HG03565 (cell line): ENCODE measurements at regions not wholly inside any gene's neighbourhood (a gene's known extent, or its start where the extent isn't known, plus 50 kb on each side); places are given as distances from the start of the nearest gene placed in this dataset.

Experiments
- ATAC-seq: cut with Tn5 transposase; IDR thresholded peaks from one replicate; pipeline ENCODE4 v1.9.1; 2021; ENCODE audit warnings: mild to moderate bottlenecking, moderate library complexity; ENCODE audit not compliant: unreplicated experiment

DNA sequence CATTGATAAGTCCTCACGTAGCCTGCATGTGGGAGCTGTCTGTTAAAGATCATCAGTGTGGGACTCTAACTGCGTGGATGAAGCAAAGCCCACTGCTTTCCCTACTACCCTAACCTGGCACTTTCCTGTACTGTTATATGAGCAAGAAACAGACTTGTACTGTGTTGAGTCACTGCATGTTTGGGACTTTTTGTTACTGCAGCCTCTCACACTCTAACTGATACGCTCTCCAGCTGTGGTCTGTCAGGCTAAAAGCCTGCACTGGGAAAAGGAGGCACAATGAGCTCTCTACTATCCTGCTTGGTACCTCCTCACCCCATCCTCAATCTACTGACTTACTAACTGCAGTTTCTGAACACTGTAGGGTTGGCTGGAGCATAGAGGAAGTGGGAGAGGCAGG lies 93.7 kb upstream of the PLET1 start:
- no peak for ATAC-seq

- no peak for ATAC-seq
Observed at GRCh38 chr11:112355726-112356125, 95.1 kb upstream of the PLET1 start.

GRCh38 chr11:112357488-112357887 lies 96.8 kb upstream of the PLET1 start:
- no peak for ATAC-seq

GRCh38 chr11:112361396-112361795 lies 100.7 kb upstream of the PLET1 start:
- ATAC-seq = no peak

DNA sequence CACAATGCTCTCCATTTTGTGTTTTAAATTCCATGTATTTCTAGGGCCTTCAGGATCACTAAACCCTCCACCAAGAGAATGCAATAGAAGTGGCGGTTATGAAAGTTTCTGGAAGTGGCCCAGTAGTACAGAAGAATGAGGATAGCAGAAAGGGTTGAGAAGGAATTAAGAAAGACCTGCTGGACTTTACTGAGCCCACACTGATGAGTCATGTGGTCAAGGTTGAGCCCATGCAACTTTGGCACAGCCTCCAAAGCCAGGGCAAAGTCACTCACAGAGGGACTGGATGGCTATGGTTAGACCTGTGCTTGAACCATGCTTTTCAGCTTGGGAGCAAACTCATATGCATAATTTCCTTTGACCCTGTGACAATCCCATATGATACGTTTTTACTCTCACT lies 102.9 kb upstream of the PLET1 start:
- ATAC-seq = no peak

GRCh38 chr11:112364962-112365481 lies 104.4 kb upstream of the PLET1 start:
- ATAC-seq = no peak

GRCh38 chr11:112366012-112366411 lies 105.4 kb upstream of the PLET1 start:
- no peak for ATAC-seq

- ATAC-seq = no peak
Observed at GRCh38 chr11:112366777-112367176, 106.1 kb upstream of the PLET1 start.

DNA sequence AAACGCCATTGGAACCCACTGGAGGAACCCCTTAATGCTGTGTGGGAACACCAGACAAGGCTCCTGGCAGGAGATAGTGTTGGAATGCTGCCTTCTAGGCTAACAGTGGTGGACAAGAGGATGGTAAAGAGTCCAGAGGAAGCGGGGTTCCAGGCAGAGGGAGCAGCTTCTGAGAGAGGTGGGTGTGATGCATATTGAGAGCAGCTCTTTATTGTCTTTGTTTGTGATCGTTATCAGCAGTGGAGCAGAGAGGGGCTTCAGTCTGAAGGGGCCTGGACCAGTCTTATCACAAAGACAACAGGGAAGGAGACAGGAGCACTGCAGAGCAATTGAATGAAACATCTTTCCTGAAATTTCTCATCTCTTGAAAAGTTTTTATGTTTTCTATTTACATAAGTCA lies 106.8 kb upstream of the PLET1 start:
- no peak for ATAC-seq

- ATAC-seq = no peak
Observed at GRCh38 chr11:112367895-112368294, 107.2 kb upstream of the PLET1 start.

DNA sequence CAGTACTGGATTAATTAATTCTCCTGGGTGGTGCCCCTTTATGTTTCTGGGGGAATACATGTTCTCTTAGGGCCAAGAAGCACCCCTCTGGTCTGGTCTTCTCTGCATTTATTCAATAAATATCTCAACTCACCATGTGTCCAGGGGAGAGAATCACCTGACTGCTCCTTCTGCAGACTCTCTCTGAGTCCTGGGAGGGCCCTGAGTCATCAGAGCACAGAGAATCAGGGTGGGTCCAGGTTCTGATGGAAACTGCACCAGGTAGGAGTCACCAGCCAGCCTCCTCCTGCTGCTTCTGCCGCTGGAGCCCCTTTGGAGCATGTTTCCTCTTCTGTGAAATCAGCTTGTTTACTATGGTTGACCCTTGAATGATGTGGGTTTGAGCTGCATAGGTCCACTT lies 107.7 kb upstream of the PLET1 start:
- no peak for ATAC-seq

- ATAC-seq = no peak
Observed at GRCh38 chr11:112369374-112369773, 108.7 kb upstream of the PLET1 start.

GRCh38 chr11:112369916-112370315 lies 109.3 kb upstream of the PLET1 start:
- no peak for ATAC-seq

DNA sequence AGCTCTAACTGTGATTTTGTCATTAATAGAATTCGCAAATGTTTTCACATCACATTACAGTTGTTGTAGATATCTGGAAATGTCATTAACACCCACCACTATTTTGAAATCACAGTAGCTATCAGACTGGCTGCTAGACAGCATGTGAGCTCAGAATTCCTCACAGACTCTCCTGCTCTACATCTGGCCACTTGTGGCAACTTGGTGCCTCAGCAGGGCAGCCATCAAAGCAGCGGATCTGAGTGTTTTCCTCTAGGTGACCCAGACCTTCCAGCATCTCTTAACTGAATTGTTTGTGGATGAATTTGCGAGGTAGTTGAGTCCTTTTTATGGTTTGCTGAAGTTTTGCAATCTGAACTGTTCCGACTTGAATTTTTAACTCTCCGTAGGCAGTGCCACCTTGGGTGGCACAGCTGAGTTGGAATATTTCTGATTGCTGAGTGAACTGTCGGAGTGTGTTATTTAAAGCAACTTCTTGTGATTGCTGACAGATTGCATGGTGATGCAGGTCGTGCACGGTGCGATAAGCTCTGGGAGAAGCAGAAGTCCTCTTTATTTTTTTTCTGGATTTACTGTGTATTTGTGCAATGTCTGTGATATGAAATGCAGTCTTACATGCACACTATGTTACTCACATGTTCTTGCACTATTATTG lies 114.0 kb upstream of the PLET1 start:
- no peak for ATAC-seq

DNA sequence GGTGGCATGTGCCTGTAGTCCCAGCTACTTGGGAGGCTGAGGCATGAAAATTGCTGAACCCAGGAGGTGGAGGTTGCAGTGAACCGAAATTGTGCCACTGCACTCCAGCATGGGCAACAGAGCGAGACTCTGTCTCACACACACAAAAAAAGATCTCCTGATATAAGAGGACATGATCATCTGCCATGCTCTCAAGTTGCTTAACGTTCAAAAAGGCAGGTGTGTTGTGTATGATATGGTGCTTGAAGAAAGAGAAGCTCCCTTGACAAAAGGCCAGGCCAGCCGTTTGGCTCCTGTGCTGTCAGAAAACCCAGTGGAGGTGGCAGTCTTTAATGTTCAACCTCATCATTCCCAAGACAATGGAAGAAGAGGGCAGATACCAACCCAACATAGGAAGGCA lies 117.3 kb upstream of the PLET1 start:
- no peak for ATAC-seq

DNA sequence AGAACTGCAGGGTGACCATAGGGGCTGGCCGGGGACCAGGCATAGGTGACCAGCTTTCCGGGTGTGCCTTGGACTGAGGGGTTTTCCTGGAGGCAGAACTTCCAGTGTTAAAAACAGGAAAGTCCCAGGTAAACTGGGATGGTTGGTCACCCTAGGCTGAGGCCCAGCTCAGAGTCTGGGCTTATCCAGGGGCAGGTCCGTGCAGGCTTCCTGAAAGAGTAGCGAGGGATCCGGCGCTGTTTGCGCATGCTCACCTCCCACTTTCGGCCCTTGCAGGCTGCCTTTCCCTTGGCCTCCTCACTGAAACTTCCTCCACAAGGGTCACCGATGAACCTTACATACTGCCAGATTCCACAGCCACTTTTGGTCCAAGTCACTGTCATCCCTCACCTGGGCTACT lies 119.8 kb upstream of the PLET1 start:
- no peak for ATAC-seq

- no peak for ATAC-seq
Observed at GRCh38 chr11:112381578-112381977, 120.9 kb upstream of the PLET1 start.

- no peak for ATAC-seq
Observed at GRCh38 chr11:112382561-112382960, 121.9 kb upstream of the PLET1 start.

DNA sequence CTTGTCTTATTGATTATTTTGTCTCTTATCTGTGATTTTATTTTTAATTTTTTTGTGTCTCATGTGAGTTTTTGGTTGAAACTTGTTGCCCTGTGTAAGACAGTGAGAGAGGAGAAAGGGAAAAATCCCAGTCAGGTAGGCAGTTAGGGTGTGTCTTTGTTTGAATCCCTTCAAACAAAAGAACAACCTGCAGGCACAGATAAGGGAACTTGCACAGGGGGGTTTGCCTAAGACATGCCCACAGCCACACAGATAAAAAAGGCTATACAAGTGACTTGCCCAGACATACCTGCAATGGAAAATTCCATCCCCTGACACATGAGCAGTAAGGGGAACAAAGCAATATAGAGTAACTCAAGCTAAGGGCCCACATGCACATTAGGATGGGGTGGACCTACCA lies 127.8 kb upstream of the PLET1 start:
- ATAC-seq = no peak

DNA sequence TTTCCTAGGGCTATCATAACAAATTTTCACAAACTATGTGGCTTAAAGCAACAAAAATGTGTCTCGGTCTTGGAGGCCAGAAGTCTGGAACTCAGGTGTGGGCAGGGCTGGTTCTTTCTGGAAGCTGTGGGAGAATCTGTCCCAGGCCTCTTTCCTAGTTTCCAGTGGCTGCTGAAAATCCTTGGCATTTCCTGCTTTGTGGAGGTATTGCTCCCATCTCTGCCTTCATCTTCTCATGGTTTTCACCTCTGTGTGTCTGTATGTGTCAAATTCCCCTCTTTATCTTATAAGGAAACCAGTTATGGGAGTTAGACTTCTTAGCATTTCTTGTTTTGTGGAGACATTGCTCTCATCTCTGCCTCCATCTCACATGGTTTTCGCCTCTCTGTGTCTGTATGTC lies 130.4 kb upstream of the PLET1 start:
- ATAC-seq = no peak

GRCh38 chr11:112392904-112393303 lies 132.2 kb upstream of the PLET1 start:
- no peak for ATAC-seq

GRCh38 chr11:112394304-112394703 lies 133.6 kb upstream of the PLET1 start:
- ATAC-seq = no peak

DNA sequence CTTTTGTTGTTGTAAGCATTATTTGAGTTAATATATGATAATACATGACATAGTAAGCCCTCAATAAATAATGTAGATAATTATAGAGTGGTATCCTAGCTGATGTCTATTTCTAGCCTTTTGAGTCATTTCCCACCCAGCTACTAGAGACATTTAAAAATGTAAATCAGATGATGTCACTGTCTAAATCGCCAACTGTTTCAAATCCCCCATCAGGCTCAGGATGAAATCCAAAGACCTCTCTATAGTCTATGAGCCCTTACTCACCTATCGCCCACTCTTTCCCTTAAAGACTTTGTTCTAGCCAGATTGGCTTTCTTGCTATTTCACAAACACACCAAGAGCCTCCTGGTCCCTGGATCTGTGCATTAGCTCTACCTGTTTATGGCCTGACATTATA lies 135.4 kb upstream of the PLET1 start:
- no peak for ATAC-seq
